Spleen (tissue), 7 donors: ENCODE measurements at regions not wholly inside any gene's neighbourhood (a gene's known extent, or its start where the extent isn't known, plus 50 kb on each side); places are given as distances from the start of the nearest gene placed in this dataset.

Source experiments
- POLR2A ChIP-seq, 3 donors: fragments of 450-650 bp; IDR thresholded peaks; one replicate each; pipeline ENCODE4 v1.5.1; 2017; ENCODE audit warnings: antibody characterized with exemption in 3 of 3, mild to moderate bottlenecking in 1 of 3
- TF ChIP-seq, protein P1 (sequence below), 11 experiments: fragments of 200-600 bp in 7 of 11; fragments of 450-650 bp in 4 of 11; sonication (generic) in 4 of 11; IDR thresholded peaks in 8 of 11; conservative IDR thresholded peaks in 3 of 11; 1 replicate in 7 of 11; 2 replicates in 4 of 11; pipeline versions ENCODE4 v1.4.0 to v1.8.0; 2016 to 2021; ENCODE audit warnings: antibody characterized with exemption in 11 of 11, inconsistent platforms in 4 of 11, mild to moderate bottlenecking in 1 of 11
- donor health status: DM: no; HTN: no; CAD: no; lungs with moderate emphysema.
- donor health status: DM: no; HTN: no; CAD: no.
- donor health status: DM: no; HTN: no; CAD: no.

GRCh38 chr12:85711735-85712390 lies 124.3 kb downstream of the RASSF9 start:
- TF ChIP-seq, protein P1, sequence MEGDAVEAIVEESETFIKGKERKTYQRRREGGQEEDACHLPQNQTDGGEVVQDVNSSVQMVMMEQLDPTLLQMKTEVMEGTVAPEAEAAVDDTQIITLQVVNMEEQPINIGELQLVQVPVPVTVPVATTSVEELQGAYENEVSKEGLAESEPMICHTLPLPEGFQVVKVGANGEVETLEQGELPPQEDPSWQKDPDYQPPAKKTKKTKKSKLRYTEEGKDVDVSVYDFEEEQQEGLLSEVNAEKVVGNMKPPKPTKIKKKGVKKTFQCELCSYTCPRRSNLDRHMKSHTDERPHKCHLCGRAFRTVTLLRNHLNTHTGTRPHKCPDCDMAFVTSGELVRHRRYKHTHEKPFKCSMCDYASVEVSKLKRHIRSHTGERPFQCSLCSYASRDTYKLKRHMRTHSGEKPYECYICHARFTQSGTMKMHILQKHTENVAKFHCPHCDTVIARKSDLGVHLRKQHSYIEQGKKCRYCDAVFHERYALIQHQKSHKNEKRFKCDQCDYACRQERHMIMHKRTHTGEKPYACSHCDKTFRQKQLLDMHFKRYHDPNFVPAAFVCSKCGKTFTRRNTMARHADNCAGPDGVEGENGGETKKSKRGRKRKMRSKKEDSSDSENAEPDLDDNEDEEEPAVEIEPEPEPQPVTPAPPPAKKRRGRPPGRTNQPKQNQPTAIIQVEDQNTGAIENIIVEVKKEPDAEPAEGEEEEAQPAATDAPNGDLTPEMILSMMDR (IDR thresholded peaks at IDR 0.05 in 8 of 11, conservative IDR thresholded peaks at IDR 0.05 in 3 of 11) = no peak
- no peak for TF ChIP-seq POLR2A (IDR thresholded peaks at IDR 0.05)
